ENCODE measurements at regions not wholly inside any gene's neighbourhood (a gene's known extent, or its start where the extent isn't known, plus 50 kb on each side); places are given as distances from the start of the nearest gene placed in this dataset.

GRCh38 chr1:38131024-38131585 is 84.5 kb upstream of the POU3F1 start:
- TF ChIP-seq CTCF (IDR thresholded peaks at IDR 0.05) (no peak), POLR2A (IDR thresholded peaks at IDR 0.05) (no peak)
- no peak overlapping the region for H3K4me3 ChIP-seq
- no peaks in the 10 kb centered on the region for H3K36me3 ChIP-seq
- intact Hi-C loops (cut with DNase I): no loop called here
- DNase-seq (ENCODE audit: extremely low spot score in 2 of 2): no peak
- no peaks in the 10 kb centered on the region for H3K9me3 ChIP-seq
- H3K27me3 ChIP-seq: no peaks in the 10 kb centered on the region
- H3K27ac ChIP-seq: no peak overlapping the region
- no peaks in the 10 kb centered on the region for H3K4me1 ChIP-seq

- TF ChIP-seq POLR2AphosphoS5 (IDR thresholded peaks at IDR 0.05; ENCODE audit: insufficient read depth in 1 of 2, low read depth in 1 of 2) (no peak), CTCF (IDR thresholded peaks at IDR 0.05) (no peak), POLR2A (IDR thresholded peaks at IDR 0.05) (no peak)
- intact Hi-C loops (cut with DNase I): no loop called here
- H3K36me3 ChIP-seq: no peaks in the 10 kb centered on the region
- no peak overlapping the region for H3K27ac ChIP-seq
- no peaks in the 10 kb centered on the region for H3K27me3 ChIP-seq
- H3K4me1 ChIP-seq: no peaks in the 10 kb centered on the region
- no peak for DNase-seq (ENCODE audit: extremely low spot score in 2 of 2)
- no peaks in the 10 kb centered on the region for H3K9me3 ChIP-seq
- no peak overlapping the region for H3K4me3 ChIP-seq
Measured at GRCh38 chr1:38129971-38130370, 83.4 kb upstream of the POU3F1 start.

GRCh38 chr1:38129473-38129872 is 82.9 kb upstream of the POU3F1 start:
- intact Hi-C loops (cut with DNase I): no loop called here
- no peak for DNase-seq (ENCODE audit: extremely low spot score in 2 of 2)
- no peak for TF ChIP-seq POLR2AphosphoS5 (IDR thresholded peaks at IDR 0.05; ENCODE audit: insufficient read depth in 1 of 2, low read depth in 1 of 2)
- no peak for TF ChIP-seq CTCF (IDR thresholded peaks at IDR 0.05)
- TF ChIP-seq POLR2A (IDR thresholded peaks at IDR 0.05): no peak
- Histone ChIP-seq H3K4me1 (no peaks in the 10 kb centered on the region), H3K27ac (no peak overlapping the region), H3K27me3 (no peaks in the 10 kb centered on the region), H3K4me3 (no peak overlapping the region), H3K36me3 (no peaks in the 10 kb centered on the region), H3K9me3 (no peaks in the 10 kb centered on the region)

GRCh38 chr1:38128926-38129453 is 82.4 kb upstream of the POU3F1 start:
- Histone ChIP-seq H3K4me1 (no peaks in the 10 kb centered on the region), H3K9me3 (no peaks in the 10 kb centered on the region), H3K4me3 (no peak overlapping the region), H3K27ac (no peak overlapping the region), H3K36me3 (no peaks in the 10 kb centered on the region), H3K27me3 (no peaks in the 10 kb centered on the region)
- intact Hi-C loops (cut with DNase I): no loop called here
- no peak for DNase-seq (ENCODE audit: extremely low spot score in 2 of 2)
- TF ChIP-seq POLR2AphosphoS5 (IDR thresholded peaks at IDR 0.05; ENCODE audit: insufficient read depth in 1 of 2, low read depth in 1 of 2) (no peak), CTCF (IDR thresholded peaks at IDR 0.05) (no peak)

GRCh38 chr1:38128511-38128910 is 81.9 kb upstream of the POU3F1 start:
- Histone ChIP-seq H3K9me3 (no peaks in the 10 kb centered on the region), H3K4me3 (no peak overlapping the region), H3K4me1 (no peaks in the 10 kb centered on the region), H3K27me3 (no peaks in the 10 kb centered on the region), H3K27ac (no peak overlapping the region), H3K36me3 (no peaks in the 10 kb centered on the region)
- intact Hi-C loops (cut with DNase I): no loop called here
- TF ChIP-seq CTCF (IDR thresholded peaks at IDR 0.05) (no peak), POLR2AphosphoS5 (IDR thresholded peaks at IDR 0.05; ENCODE audit: insufficient read depth in 1 of 2, low read depth in 1 of 2) (no peak), POLR2A (IDR thresholded peaks at IDR 0.05) (no peak)
- no peak for DNase-seq (ENCODE audit: extremely low spot score in 2 of 2)

Measured in vagina (tissue), 2 donors.